ENCODE measurements at regions not wholly inside any gene's neighbourhood (a gene's known extent, or its start where the extent isn't known, plus 50 kb on each side); places are given as distances from the start of the nearest gene placed in this dataset.

- no peaks in the 10 kb centered on the region for H3K4me1 Mint-ChIP-seq
- H3K27me3 Mint-ChIP-seq, result no peaks in the 10 kb centered on the region
- DNase-seq, result no peak
- H3K36me3 Mint-ChIP-seq, result no peaks in the 10 kb centered on the region
- H3K9me3 Mint-ChIP-seq, result no peaks in the 10 kb centered on the region
- no peak overlapping the region for H3K4me3 Mint-ChIP-seq
- no peak overlapping the region for H3K27ac Mint-ChIP-seq
Measured at GRCh38 chr11:97234016-97234415, 844.2 kb downstream of the JRKL start.

DNA sequence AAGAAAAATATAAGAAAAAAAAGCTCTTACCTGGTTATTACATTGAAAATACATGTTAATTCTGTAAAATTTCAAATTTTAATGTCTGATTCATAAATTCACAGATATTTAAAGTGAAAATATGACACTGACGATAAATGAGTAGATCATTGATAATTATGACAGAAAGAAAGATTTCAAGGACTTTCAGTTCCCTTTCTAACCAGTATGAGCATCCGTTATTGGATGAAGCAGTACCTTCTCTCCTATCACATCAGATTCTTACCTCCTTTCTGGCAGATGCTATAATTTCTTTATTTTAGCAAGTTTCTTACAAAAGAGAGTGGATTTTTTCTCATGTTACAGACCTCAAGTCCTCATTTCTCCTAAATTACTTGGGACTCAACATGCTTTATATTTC lies 847.3 kb downstream of the JRKL start:
- no peak overlapping the region for H3K4me3 Mint-ChIP-seq
- no peaks in the 10 kb centered on the region for H3K4me1 Mint-ChIP-seq
- H3K9me3 Mint-ChIP-seq, result no peaks in the 10 kb centered on the region
- no peaks in the 10 kb centered on the region for H3K36me3 Mint-ChIP-seq
- H3K27ac Mint-ChIP-seq, result no peak overlapping the region
- no peak for DNase-seq
- H3K27me3 Mint-ChIP-seq, result no peaks in the 10 kb centered on the region

GRCh38 chr11:97247601-97248000 lies 857.8 kb downstream of the JRKL start:
- H3K27ac Mint-ChIP-seq, result no peak overlapping the region
- no peaks in the 10 kb centered on the region for H3K36me3 Mint-ChIP-seq
- H3K4me3 Mint-ChIP-seq, result no peak overlapping the region
- DNase-seq, result no peak
- no peaks in the 10 kb centered on the region for H3K4me1 Mint-ChIP-seq
- no peaks in the 10 kb centered on the region for H3K27me3 Mint-ChIP-seq
- H3K9me3 Mint-ChIP-seq, result peaks cover 5% of the 10 kb centered on the region

GRCh38 chr11:97254790-97255189 lies 865.0 kb downstream of the JRKL start:
- H3K27me3 Mint-ChIP-seq, result no peaks in the 10 kb centered on the region
- no peak overlapping the region for H3K27ac Mint-ChIP-seq
- no peaks in the 10 kb centered on the region for H3K9me3 Mint-ChIP-seq
- no peak overlapping the region for H3K4me3 Mint-ChIP-seq
- no peaks in the 10 kb centered on the region for H3K36me3 Mint-ChIP-seq
- no peak for DNase-seq
- no peaks in the 10 kb centered on the region for H3K4me1 Mint-ChIP-seq

DNA sequence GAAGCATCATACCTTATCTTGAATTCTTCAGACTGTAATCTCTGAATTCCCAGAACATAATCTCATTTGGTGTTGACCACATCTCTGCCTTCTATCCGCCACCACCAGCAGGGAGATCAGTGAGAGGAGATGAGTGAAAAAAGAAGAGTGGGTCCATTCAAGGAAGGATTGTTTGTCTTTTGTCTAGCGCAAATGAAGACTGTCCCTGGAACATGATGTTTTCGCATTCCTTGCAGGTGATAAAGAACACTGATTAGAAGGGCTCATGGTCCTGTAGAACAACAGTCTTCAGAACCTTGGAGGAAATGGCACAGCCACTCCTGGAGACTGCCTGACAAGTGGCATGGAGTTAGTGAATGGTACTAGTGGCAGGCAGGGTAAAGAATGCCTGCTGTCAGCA lies 869.6 kb downstream of the JRKL start:
- no peak overlapping the region for H3K4me3 Mint-ChIP-seq
- H3K9me3 Mint-ChIP-seq, result peaks cover 2% of the 10 kb centered on the region
- H3K36me3 Mint-ChIP-seq, result no peaks in the 10 kb centered on the region
- no peak overlapping the region for H3K27ac Mint-ChIP-seq
- no peak for DNase-seq
- no peaks in the 10 kb centered on the region for H3K27me3 Mint-ChIP-seq
- H3K4me1 Mint-ChIP-seq, result no peaks in the 10 kb centered on the region

DNA sequence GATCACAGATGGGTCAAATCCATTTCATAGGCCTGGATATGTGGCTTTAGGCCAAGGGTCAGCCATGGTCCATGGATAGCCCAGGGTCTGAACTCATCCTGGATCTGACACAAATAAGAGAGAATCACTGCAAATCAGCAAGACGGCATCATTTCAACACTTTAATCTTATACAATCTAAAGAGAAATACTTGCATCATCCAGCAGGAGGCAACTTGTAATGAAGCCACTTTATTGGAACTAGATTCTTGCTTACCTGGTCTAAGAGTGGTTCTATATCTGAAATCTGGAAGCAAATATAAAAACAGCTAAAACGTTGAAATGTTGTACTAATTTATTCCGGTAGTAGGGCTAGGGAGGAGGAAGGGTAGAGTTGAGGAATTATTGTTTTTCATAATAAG lies 870.1 kb downstream of the JRKL start:
- no peak for DNase-seq
- Mint-ChIP-seq H3K9me3 (peaks cover 2% of the 10 kb centered on the region), H3K36me3 (no peaks in the 10 kb centered on the region), H3K27ac (no peak overlapping the region), H3K4me1 (no peaks in the 10 kb centered on the region), H3K4me3 (no peak overlapping the region), H3K27me3 (no peaks in the 10 kb centered on the region)

DNA sequence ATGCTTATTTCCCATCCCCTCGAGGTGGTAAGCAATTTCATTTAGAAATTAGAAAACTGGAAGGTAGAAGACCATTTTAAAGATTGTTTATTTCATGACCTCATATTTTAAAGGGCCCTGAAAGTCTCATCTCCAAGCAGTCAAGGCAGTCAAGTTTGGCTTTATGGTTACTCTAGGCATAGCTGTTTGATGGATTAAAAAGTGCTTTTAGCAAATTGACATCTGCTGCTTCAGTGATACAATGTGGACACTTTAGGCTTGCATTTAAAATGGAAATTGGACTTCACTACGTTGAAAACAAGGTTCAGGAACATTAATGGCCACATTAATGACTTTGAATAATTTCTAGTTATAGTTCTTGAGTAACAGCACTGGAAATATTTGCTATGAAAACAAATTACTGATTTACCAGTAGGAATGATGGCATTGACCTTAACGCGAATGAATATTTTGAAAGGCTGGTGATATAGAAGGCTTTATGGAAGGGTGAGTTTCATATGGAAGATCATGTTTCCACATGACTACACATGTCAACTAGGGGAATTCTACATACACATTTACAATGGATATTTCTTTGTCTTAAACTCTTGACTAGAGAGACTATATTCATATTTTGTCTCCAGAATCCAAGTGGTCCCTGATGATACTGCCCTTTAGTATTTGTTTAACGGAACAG lies 873.5 kb downstream of the JRKL start:
- Mint-ChIP-seq H3K27me3 (no peaks in the 10 kb centered on the region), H3K4me3 (no peak overlapping the region), H3K4me1 (no peaks in the 10 kb centered on the region)

GRCh38 chr11:97269527-97269926 lies 879.7 kb downstream of the JRKL start:
- Mint-ChIP-seq H3K9me3 (peaks cover 3% of the 10 kb centered on the region), H3K27me3 (no peaks in the 10 kb centered on the region), H3K27ac (no peak overlapping the region), H3K36me3 (no peaks in the 10 kb centered on the region), H3K4me3 (no peak overlapping the region), H3K4me1 (no peaks in the 10 kb centered on the region)
- no peak for DNase-seq

More for the DNA sequence above, 873.5 kb downstream of the JRKL start:
- H3K36me3 Mint-ChIP-seq, result no peaks in the 10 kb centered on the region
- H3K9me3 Mint-ChIP-seq, result peaks cover 2% of the 10 kb centered on the region
- H3K27ac Mint-ChIP-seq, result no peak overlapping the region
- DNase-seq, result no peak

- Mint-ChIP-seq H3K27me3 (no peaks in the 10 kb centered on the region), H3K4me3 (no peak overlapping the region), H3K9me3 (peaks cover 20% of the 10 kb centered on the region), H3K27ac (no peak overlapping the region), H3K4me1 (no peaks in the 10 kb centered on the region), H3K36me3 (no peaks in the 10 kb centered on the region)
- DNase-seq, result no peak
Measured at GRCh38 chr11:97279341-97279740, 889.5 kb downstream of the JRKL start.

- Mint-ChIP-seq H3K36me3 (no peaks in the 10 kb centered on the region), H3K27ac (no peak overlapping the region), H3K4me1 (no peaks in the 10 kb centered on the region)
Measured at GRCh38 chr11:97280347-97280746, 890.5 kb downstream of the JRKL start.

DNA sequence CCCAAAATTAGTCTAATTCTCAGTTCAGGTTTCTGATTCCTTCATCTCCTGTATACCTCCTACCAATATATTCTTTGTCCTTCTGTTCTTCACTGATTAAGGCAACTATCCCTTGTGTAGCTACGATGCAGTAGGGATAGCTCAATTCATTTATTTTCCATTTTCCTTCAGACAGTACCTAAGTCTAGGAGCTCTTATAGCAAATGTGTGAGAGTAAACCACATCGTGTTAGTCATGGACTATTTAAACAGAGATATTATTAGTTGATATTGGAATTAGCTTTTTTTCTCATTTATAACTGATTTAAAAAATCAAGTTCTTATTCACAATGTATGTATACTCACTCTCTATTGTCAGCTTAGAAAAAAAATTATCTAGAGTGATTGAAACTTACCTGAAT lies 900.0 kb downstream of the JRKL start:
- Mint-ChIP-seq H3K36me3 (no peaks in the 10 kb centered on the region), H3K4me1 (no peaks in the 10 kb centered on the region), H3K27me3 (no peaks in the 10 kb centered on the region), H3K4me3 (no peak overlapping the region), H3K27ac (no peak overlapping the region), H3K9me3 (peaks cover 8% of the 10 kb centered on the region)
- no peak for DNase-seq

More at GRCh38 chr11:97280347-97280746, 890.5 kb downstream of the JRKL start:
- H3K4me3 Mint-ChIP-seq, result no peak overlapping the region
- no peak for DNase-seq
- peaks cover 13% of the 10 kb centered on the region for H3K9me3 Mint-ChIP-seq
- no peaks in the 10 kb centered on the region for H3K27me3 Mint-ChIP-seq

DNA sequence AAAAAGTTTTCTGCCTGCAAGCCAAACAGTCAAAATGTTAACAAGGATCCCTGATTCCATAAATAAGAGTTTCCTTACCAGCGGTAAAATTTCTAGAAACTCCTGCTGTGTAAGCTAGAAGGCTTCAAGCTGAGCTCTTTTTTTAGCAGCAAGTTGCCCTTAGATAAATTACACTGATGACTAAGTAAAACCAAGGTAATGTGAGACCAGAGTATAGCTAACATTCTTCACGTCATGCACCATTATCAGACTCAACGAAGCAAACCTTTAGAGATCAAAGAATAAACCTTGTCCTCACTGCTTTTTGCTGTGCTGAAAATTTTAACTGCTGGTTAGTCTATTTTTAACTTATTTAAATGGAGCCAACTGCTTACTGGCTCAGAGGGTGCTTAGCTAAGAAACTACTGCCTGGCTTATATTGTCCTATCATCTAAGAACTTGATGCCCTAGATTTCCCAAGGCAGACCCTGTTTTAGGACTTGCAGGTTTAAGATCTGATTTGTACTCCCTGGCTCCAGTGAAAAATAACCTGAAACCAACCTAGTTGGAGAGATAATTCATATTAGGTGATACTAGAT lies 900.7 kb downstream of the JRKL start:
- no peaks in the 10 kb centered on the region for H3K4me1 Mint-ChIP-seq
- no peaks in the 10 kb centered on the region for H3K36me3 Mint-ChIP-seq
- H3K27me3 Mint-ChIP-seq, result no peaks in the 10 kb centered on the region
- H3K4me3 Mint-ChIP-seq, result no peak overlapping the region
- no peak overlapping the region for H3K27ac Mint-ChIP-seq
- peaks cover 6% of the 10 kb centered on the region for H3K9me3 Mint-ChIP-seq
- DNase-seq, result no peak

DNA sequence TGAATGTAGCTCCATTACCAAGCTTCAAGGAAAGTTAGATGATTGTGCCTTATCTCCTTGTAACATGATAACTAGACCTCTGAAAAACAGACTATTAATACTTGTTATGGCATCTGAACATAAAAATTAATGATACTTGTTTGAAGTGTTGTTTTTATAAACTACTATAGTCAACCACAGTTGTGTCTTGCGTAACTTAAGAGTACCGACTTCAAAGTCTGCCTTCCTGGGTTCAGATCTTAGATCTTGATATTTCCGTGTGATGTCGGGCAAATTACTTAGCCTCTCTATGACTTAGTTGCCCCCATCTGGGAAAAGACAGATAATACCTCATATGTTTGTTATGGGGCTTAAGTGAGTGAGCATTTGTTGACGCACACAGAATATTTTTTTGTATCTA lies 906.5 kb downstream of the JRKL start:
- H3K4me1 Mint-ChIP-seq, result no peaks in the 10 kb centered on the region
- H3K9me3 Mint-ChIP-seq, result no peaks in the 10 kb centered on the region
- no peak for DNase-seq
- no peaks in the 10 kb centered on the region for H3K36me3 Mint-ChIP-seq
- H3K27ac Mint-ChIP-seq, result no peak overlapping the region
- H3K27me3 Mint-ChIP-seq, result no peaks in the 10 kb centered on the region
- H3K4me3 Mint-ChIP-seq, result no peak overlapping the region

DNA sequence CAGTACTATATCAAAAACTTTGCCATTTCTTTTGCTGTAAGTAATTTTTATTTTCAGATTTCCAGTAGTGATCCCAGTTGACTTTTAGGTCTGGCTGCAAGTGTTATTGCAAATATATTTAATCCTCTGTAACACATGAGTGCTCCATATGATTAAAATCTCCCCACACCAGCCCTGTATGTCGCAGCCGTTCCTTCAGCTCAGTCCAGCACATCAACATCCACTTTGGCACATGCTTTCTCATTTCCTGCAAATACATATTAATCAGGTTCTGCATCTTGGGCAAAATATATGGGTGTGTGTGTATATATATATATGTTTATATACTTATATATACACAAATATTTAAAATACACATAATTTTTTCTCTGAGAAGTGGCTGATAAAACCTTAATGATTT lies 919.5 kb downstream of the JRKL start:
- Mint-ChIP-seq H3K27me3 (no peaks in the 10 kb centered on the region), H3K27ac (no peak overlapping the region), H3K36me3 (no peaks in the 10 kb centered on the region), H3K9me3 (peaks cover 1% of the 10 kb centered on the region), H3K4me3 (no peak overlapping the region), H3K4me1 (no peaks in the 10 kb centered on the region)
- DNase-seq, result no peak

- DNase-seq, result no peak
- H3K9me3 Mint-ChIP-seq, result peaks cover 13% of the 10 kb centered on the region
- H3K36me3 Mint-ChIP-seq, result no peaks in the 10 kb centered on the region
- H3K27me3 Mint-ChIP-seq, result no peaks in the 10 kb centered on the region
- H3K27ac Mint-ChIP-seq, result no peak overlapping the region
- H3K4me1 Mint-ChIP-seq, result no peaks in the 10 kb centered on the region
- H3K4me3 Mint-ChIP-seq, result no peak overlapping the region
Measured at GRCh38 chr11:97325693-97326092, 935.9 kb downstream of the JRKL start.

DNA sequence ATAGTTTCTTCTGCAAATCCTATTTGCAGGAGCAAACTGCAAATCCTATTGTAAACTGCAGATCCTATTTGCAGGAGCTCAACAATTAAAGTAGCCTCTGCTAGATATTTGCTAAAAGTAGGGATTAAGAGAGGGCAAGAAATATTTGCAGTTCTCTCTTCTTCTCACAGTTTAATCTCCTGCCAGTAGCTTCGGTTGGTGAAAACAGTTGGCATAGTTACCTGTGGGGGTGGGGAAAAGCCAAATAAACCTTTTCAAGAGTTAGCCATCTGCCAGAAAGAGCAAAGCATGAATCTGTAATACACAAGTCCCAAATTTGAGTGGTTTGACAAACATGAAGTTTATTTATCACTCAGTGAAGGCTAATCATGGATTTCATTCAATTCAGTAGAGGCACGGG lies 942.5 kb downstream of the JRKL start:
- H3K27ac Mint-ChIP-seq, result no peak overlapping the region
- peaks cover 1% of the 10 kb centered on the region for H3K9me3 Mint-ChIP-seq
- no peaks in the 10 kb centered on the region for H3K4me1 Mint-ChIP-seq
- no peak for DNase-seq
- no peak overlapping the region for H3K4me3 Mint-ChIP-seq
- no peaks in the 10 kb centered on the region for H3K36me3 Mint-ChIP-seq
- no peaks in the 10 kb centered on the region for H3K27me3 Mint-ChIP-seq
